ENCODE measurements at regions not wholly inside any gene's neighbourhood (a gene's known extent, or its start where the extent isn't known, plus 50 kb on each side); places are given as distances from the start of the nearest gene placed in this dataset.

- DNase-seq: no peak
These were observed 196.2 kb upstream of the TARS1 start for GRCh38 chr5:33244441-33245150.

GRCh38 chr5:33254579-33254978 lies 186.2 kb upstream of the TARS1 start:
- DNase-seq: no peak

GRCh38 chr5:33257807-33258429 lies 182.8 kb upstream of the TARS1 start:
- peak; percentile 81 for DNase-seq

- DNase-seq: no peak
These were observed 182.2 kb upstream of the TARS1 start for GRCh38 chr5:33258553-33258952.

GRCh38 chr5:33260098-33260497 lies 180.7 kb upstream of the TARS1 start:
- DNase-seq: no peak

- DNase-seq: no peak
These were observed 179.5 kb upstream of the TARS1 start for GRCh38 chr5:33261305-33261704.

GRCh38 chr5:33261747-33262146 lies 179.0 kb upstream of the TARS1 start:
- DNase-seq: no peak

GRCh38 chr5:33267801-33268200 lies 173.0 kb upstream of the TARS1 start:
- peak; percentile 73 for DNase-seq

- DNase-seq: peak; percentile 69
These were observed 172.4 kb upstream of the TARS1 start for GRCh38 chr5:33268374-33268773.

- DNase-seq: no peak
These were observed 170.1 kb upstream of the TARS1 start for GRCh38 chr5:33270671-33271070.

GRCh38 chr5:33271606-33272005 lies 169.2 kb upstream of the TARS1 start:
- DNase-seq: no peak

GRCh38 chr5:33272288-33272687 lies 168.5 kb upstream of the TARS1 start:
- peak; percentile 46 for DNase-seq

- no peak for DNase-seq
These were observed 166.8 kb upstream of the TARS1 start for GRCh38 chr5:33273985-33274384.

GRCh38 chr5:33275391-33275790 lies 165.4 kb upstream of the TARS1 start:
- no peak for DNase-seq

GRCh38 chr5:33275921-33276627 lies 164.7 kb upstream of the TARS1 start:
- DNase-seq: no peak

GRCh38 chr5:33276628-33276950 lies 164.2 kb upstream of the TARS1 start:
- no peak for DNase-seq

- no peak for DNase-seq
These were observed 163.6 kb upstream of the TARS1 start for GRCh38 chr5:33277061-33277650.

GRCh38 chr5:33281431-33281843 lies 159.3 kb upstream of the TARS1 start:
- no peak for DNase-seq

GRCh38 chr5:33282157-33282556 lies 158.6 kb upstream of the TARS1 start:
- no peak for DNase-seq

GRCh38 chr5:33282696-33283095 lies 158.1 kb upstream of the TARS1 start:
- DNase-seq: no peak

- no peak for DNase-seq
These were observed 157.5 kb upstream of the TARS1 start for GRCh38 chr5:33283243-33283642.

- no peak for DNase-seq
These were observed 156.1 kb upstream of the TARS1 start for GRCh38 chr5:33284681-33285080.

GRCh38 chr5:33287242-33287641 lies 153.5 kb upstream of the TARS1 start:
- no peak for DNase-seq
